Uterus (tissue), 3 donors: ENCODE measurements at regions not wholly inside any gene's neighbourhood (a gene's known extent, or its start where the extent isn't known, plus 50 kb on each side); places are given as distances from the start of the nearest gene placed in this dataset.

Experiments
- DNase-seq, 2 donors: peaks; one replicate each; pipeline ENCODE4 v3.0.0-alpha.2; 2019 to 2020
- H3K27ac ChIP-seq, 2 donors: fragments of 200-600 bp; sonication (generic); 1 replicate in 1 of 2; 2 replicates in 1 of 2; pipeline ENCODE4 v1.5.1; 2016 to 2018
- H3K27me3 ChIP-seq, 2 donors: fragments of 200-600 bp; sonication (generic); one replicate each; pipeline ENCODE4 v1.5.1; 2018 to 2019; ENCODE audit warnings: control low read depth in 1 of 2
- H3K36me3 ChIP-seq, 2 donors: fragments of 200-600 bp; sonication (generic); one replicate each; pipeline ENCODE4 v1.5.1; 2019; ENCODE audit warnings: control low read depth in 1 of 2
- H3K4me1 ChIP-seq, 2 donors: fragments of 200-600 bp; sonication (generic); one replicate each; pipeline ENCODE4 v1.5.1; 2018 to 2019; ENCODE audit warnings: control low read depth in 1 of 2
- H3K4me3 ChIP-seq, 2 donors: fragments of 200-600 bp; sonication (generic); 1 replicate in 1 of 2; 2 replicates in 1 of 2; pipeline ENCODE4 v1.5.1; 2018 to 2019; ENCODE audit warnings: mild to moderate bottlenecking in 1 of 2
- H3K9me3 ChIP-seq, 2 donors: fragments of 200-600 bp; sonication (generic); one replicate each; pipeline ENCODE4 v1.5.1; 2019; ENCODE audit warnings: control low read depth in 1 of 2
- POLR2A ChIP-seq, 2 donors: fragments of 450-650 bp; IDR thresholded peaks; one replicate each; pipeline ENCODE4 v1.6.1; 2016; ENCODE audit warnings: antibody characterized with exemption in 2 of 2, mild to moderate bottlenecking in 1 of 2, moderate library complexity in 1 of 2
- intact Hi-C: fragments of 100-400 bp; cut with DNase I; formaldehyde crosslinking; loops from one replicate; pipeline ENCODE4 v1.15.1; 2023; ENCODE audit warnings: low total_unique reads
- TF ChIP-seq, protein P1 (sequence below), 4 experiments: fragments of 200-600 bp in 2 of 4; fragments of 450-650 bp in 2 of 4; sonication (generic) in 2 of 4; IDR thresholded peaks; one replicate each; pipeline ENCODE4 v1.5.1; 2016 to 2019; ENCODE audit warnings: antibody characterized with exemption in 4 of 4, mild to moderate bottlenecking in 2 of 4, moderate library complexity in 1 of 4
- donor health status: DM: yes; HTN: yes; CAD: no.

DNA sequence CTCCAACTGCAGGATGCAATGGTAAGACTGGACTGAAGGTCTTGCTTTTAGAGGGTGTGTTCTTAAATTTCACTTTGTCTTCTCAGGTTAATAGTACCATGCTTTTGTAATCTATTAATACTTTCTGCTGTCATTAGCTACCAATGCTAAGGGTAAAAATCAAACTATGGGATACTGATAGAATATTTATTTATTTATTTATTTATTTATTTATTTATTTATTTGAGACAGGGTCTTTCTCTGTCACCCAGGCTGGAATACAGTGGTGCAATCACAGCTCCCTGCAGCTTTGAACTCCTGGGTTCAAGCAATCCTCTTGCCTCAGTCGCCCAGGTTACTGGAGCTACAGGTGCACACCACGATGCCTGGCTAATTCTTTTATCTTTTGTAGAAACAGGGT lies 152.1 kb downstream of the SPP2 start:
- H3K27ac ChIP-seq: no peak overlapping the region
- no peaks in the 10 kb centered on the region for H3K4me1 ChIP-seq
- H3K4me3 ChIP-seq: no peak overlapping the region
- no peak for DNase-seq
- H3K27me3 ChIP-seq: no peaks in the 10 kb centered on the region
- TF ChIP-seq, protein P1, sequence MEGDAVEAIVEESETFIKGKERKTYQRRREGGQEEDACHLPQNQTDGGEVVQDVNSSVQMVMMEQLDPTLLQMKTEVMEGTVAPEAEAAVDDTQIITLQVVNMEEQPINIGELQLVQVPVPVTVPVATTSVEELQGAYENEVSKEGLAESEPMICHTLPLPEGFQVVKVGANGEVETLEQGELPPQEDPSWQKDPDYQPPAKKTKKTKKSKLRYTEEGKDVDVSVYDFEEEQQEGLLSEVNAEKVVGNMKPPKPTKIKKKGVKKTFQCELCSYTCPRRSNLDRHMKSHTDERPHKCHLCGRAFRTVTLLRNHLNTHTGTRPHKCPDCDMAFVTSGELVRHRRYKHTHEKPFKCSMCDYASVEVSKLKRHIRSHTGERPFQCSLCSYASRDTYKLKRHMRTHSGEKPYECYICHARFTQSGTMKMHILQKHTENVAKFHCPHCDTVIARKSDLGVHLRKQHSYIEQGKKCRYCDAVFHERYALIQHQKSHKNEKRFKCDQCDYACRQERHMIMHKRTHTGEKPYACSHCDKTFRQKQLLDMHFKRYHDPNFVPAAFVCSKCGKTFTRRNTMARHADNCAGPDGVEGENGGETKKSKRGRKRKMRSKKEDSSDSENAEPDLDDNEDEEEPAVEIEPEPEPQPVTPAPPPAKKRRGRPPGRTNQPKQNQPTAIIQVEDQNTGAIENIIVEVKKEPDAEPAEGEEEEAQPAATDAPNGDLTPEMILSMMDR (IDR thresholded peaks at IDR 0.05): no peak
- TF ChIP-seq POLR2A (IDR thresholded peaks at IDR 0.05): no peak
- no peaks in the 10 kb centered on the region for H3K9me3 ChIP-seq
- H3K36me3 ChIP-seq: no peaks in the 10 kb centered on the region
- intact Hi-C loops: no loop called here

DNA sequence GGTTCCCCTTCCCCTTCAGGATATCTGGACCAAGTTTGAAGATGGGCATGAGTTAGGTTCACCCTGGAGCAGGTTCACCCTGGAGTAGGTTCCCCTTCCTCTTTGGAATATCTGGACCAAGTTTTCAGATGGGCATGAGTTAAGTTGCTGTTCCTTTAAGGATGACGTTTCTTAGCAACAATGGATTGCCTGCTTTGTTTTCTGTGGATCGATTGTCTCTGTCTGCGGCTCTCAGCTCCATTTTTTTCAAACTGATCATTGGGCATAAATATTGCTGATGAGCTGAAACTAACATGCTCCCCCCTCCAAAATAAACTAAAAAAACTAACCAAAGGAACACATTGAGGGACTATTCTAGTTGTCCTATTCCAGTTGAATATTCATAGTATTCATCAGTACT lies 149.5 kb downstream of the SPP2 start:
- Histone ChIP-seq H3K36me3 (no peaks in the 10 kb centered on the region), H3K27ac (no peak overlapping the region), H3K4me1 (no peaks in the 10 kb centered on the region), H3K27me3 (no peaks in the 10 kb centered on the region), H3K9me3 (no peaks in the 10 kb centered on the region), H3K4me3 (no peak overlapping the region)
- DNase-seq: no peak
- intact Hi-C loops: no loop called here
- no peak for TF ChIP-seq POLR2A (IDR thresholded peaks at IDR 0.05)
- TF ChIP-seq, protein P1 (IDR thresholded peaks at IDR 0.05): no peak

DNA sequence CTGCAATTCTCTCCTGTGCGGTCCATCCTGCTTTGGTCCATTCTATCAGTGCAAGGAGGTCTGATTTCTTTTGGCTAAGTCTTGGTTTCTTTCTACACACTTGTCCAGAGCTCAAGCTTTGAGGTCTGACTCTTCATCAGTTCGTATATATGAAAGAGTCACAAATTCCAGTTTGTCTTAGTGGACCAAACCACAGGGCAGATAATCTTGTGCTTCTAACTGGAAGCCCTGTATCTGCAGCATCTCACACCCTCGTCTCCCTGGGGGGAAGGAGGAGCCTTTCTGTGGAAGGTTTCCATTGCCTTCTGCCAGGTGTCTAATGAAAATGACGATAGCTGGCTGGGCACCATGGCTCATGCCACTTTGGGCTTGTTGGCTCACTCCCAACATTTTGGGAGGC lies 148.5 kb downstream of the SPP2 start:
- DNase-seq: no peak
- intact Hi-C loops: no loop called here
- no peaks in the 10 kb centered on the region for H3K36me3 ChIP-seq
- H3K27me3 ChIP-seq: no peaks in the 10 kb centered on the region
- TF ChIP-seq, protein P1 (IDR thresholded peaks at IDR 0.05): no peak
- no peak for TF ChIP-seq POLR2A (IDR thresholded peaks at IDR 0.05)
- no peaks in the 10 kb centered on the region for H3K9me3 ChIP-seq
- no peak overlapping the region for H3K4me3 ChIP-seq
- H3K27ac ChIP-seq: no peak overlapping the region
- no peaks in the 10 kb centered on the region for H3K4me1 ChIP-seq

DNA sequence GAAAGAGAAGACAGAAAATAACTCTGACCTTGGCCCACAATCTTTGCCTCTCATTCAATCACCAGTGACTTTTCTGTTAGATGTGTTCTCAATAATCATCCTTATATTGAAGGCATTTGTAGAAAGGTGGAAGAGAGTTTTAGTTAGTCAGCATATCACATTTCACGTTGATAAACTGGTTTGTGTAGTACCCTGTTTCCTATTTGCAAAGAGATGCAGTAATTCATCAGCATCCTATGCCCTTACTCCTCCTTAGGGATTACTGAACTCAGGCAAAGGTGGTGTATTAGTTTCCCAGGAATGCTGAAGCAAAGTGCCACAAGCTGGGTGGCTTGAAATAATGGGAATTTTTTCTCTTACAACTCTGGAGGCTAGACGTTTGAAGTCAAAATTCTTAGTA lies 145.0 kb downstream of the SPP2 start:
- Histone ChIP-seq H3K9me3 (no peaks in the 10 kb centered on the region), H3K4me1 (no peaks in the 10 kb centered on the region), H3K27me3 (no peaks in the 10 kb centered on the region), H3K27ac (no peak overlapping the region), H3K4me3 (no peak overlapping the region), H3K36me3 (no peaks in the 10 kb centered on the region)
- TF ChIP-seq, protein P1 (IDR thresholded peaks at IDR 0.05): no peak
- TF ChIP-seq POLR2A (IDR thresholded peaks at IDR 0.05): no peak
- intact Hi-C loops: no loop called here
- no peak for DNase-seq

DNA sequence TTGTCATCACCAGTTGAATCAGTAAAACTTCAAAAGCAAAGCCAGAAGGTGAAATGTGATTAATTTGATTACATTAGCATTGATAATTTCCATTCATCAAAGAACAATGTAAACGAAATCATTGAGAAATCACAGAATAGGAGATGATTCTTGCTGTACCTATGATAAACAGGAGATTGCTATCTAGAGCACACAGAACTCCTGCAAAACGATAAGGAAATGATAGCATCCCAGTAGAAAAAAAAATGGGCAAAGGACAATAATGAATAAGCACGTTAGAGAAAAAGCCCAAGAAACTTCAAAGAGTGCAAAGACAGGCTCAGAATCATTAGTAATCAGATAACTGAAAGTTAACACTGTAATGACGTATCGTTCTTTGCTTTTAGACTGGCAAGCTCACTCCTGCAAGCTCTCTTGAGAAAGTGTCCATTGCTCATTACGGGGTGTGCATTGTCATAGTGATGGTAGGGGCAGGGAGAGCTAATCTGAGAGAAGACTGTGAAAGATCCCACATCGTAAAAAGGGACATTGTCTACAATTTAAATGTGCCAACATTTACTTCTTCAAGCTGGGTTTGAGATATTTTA lies 143.6 kb downstream of the SPP2 start:
- no peak for DNase-seq
- TF ChIP-seq, protein P1 (IDR thresholded peaks at IDR 0.05): no peak
- TF ChIP-seq POLR2A (IDR thresholded peaks at IDR 0.05): no peak
- intact Hi-C loops: no loop called here
- no peaks in the 10 kb centered on the region for H3K9me3 ChIP-seq
- no peaks in the 10 kb centered on the region for H3K4me1 ChIP-seq
- H3K36me3 ChIP-seq: no peaks in the 10 kb centered on the region
- no peak overlapping the region for H3K27ac ChIP-seq
- no peaks in the 10 kb centered on the region for H3K27me3 ChIP-seq
- no peak overlapping the region for H3K4me3 ChIP-seq
